ENCODE measurements at regions not wholly inside any gene's neighbourhood (a gene's known extent, or its start where the extent isn't known, plus 50 kb on each side); places are given as distances from the start of the nearest gene placed in this dataset.

DNA sequence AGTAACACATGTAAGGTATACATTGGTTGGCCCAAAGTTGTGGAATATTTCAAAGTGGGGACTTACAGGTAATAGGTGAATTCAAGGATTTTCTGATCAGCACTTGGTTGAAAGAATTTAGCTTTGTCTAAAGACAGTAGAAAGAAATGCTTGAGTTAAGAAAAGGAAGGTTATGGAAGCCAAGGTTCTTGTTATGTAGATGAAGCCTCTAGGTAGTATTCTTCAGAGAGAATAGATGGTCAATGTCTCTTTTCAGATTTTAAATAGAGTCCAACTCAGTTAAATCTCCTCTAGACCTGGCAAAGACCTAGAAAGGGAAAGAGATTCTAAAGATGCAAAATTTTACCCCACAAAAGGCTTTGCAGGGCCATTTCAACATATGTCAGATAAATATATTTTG is 157.4 kb downstream of the ANKRD30B start:
- H3K4me3 Mint-ChIP-seq, result no peak overlapping the region
- no peak for DNase-seq
- CTCF ChIA-PET, result no interaction called here
- H3K9me3 Mint-ChIP-seq, result no peaks in the 10 kb centered on the region
- H3K36me3 Mint-ChIP-seq (ENCODE audit: low read depth), result no peaks in the 10 kb centered on the region
- POLR2A ChIA-PET, result no interaction called here
- no peaks in the 10 kb centered on the region for H3K4me1 Mint-ChIP-seq
- no peaks in the 10 kb centered on the region for H3K27me3 Mint-ChIP-seq
- no peak overlapping the region for H3K27ac Mint-ChIP-seq

DNA sequence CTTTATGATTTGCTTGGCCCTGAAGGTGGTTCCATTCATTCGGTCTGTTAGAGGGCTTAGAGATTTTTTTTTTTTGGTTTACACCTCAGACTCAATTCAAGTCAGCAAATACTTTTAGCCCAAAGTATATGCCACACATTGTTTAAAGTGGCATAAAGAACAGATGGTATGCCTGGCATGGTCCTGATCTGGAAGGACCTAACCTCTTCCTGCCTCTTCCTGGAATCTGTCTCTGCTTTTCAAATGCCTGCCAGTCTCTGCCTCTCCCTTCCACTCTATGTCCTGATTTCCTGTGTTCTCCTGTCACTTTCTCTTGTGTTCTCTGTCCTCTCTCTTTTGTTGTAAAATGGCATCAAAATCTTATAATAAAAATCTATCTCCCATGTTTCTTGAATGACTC is 158.0 kb downstream of the ANKRD30B start:
- Mint-ChIP-seq H3K27ac (no peak overlapping the region), H3K9me3 (no peaks in the 10 kb centered on the region), H3K27me3 (no peaks in the 10 kb centered on the region), H3K4me1 (no peaks in the 10 kb centered on the region), H3K36me3 (ENCODE audit: low read depth) (no peaks in the 10 kb centered on the region), H3K4me3 (no peak overlapping the region)
- CTCF ChIA-PET, result no interaction called here
- DNase-seq, result no peak
- POLR2A ChIA-PET, result no interaction called here

DNA sequence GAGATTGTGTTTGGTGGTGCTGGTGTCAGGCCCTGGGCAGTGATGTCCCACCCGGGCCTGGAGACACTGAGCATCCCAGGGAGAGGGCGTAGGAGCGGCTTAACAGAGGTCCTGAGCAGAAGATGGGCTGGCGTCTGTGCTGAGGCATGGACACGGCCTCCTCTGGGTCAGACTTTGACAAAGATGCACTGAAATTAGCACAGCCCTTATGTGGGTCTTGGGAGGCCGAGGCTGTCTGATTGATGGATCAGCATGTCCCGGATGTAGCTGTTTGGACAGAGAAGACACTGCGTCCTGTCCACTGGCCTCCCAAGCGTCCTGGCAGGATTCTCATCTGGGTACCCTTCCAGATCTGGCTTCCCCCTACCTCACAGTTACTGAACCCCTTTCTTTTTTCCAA is 159.4 kb downstream of the ANKRD30B start:
- DNase-seq, result no peak
- no peaks in the 10 kb centered on the region for H3K36me3 Mint-ChIP-seq (ENCODE audit: low read depth)

DNA sequence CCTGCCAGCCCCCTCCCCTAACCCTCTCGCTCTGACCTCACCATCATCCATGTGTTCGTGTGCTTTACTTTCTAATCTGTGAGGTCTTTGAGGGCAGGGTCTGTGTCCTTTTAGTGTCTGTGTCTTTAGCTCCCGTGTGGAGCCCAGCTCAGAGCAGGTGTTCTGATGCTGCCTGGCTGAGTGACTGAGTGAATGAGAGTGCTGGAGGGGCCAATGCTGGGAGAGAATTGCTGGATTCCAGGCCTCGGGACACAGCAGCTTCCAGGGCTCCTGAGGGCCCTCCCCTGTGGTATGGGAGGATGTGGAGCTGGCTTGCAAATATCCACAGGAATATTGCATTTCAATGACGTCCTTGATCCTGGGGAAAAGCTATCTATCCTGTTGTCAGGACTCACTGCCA is 160.6 kb downstream of the ANKRD30B start:
- no peak for DNase-seq
- CTCF ChIA-PET, result no interaction called here
- no peak overlapping the region for H3K4me3 Mint-ChIP-seq

More for the DNA sequence above, 159.4 kb downstream of the ANKRD30B start:
- Mint-ChIP-seq H3K9me3 (no peaks in the 10 kb centered on the region), H3K27ac (no peak overlapping the region), H3K4me3 (no peak overlapping the region), H3K4me1 (no peaks in the 10 kb centered on the region), H3K27me3 (no peaks in the 10 kb centered on the region)
- ChIA-PET CTCF (no interaction called here), POLR2A (no interaction called here)

DNA sequence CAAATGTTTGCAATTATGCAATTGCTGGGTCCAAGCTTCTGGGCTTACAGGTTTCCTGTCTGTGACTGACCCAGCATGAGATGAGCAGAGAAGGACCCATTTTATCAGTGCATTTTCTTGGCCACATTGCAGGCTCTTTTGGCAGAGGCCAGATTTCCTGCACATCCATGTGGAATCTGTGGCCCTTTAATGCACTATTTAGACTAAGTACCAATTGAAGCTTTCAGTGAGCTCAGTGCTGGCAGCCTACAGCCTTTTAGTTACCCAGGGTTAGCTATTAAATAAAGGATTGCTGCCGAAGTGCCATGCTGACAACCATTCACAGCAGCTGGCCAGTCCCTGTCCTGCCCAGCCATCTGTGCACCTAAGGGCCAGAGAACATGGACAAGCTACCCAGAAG is 165.0 kb downstream of the ANKRD30B start:
- no peaks in the 10 kb centered on the region for H3K36me3 Mint-ChIP-seq (ENCODE audit: low read depth)
- DNase-seq, result no peak
- no peak overlapping the region for H3K4me3 Mint-ChIP-seq
- H3K27ac Mint-ChIP-seq, result no peak overlapping the region
- no peaks in the 10 kb centered on the region for H3K4me1 Mint-ChIP-seq
- CTCF ChIA-PET, result no interaction called here
- POLR2A ChIA-PET, result no interaction called here
- no peaks in the 10 kb centered on the region for H3K27me3 Mint-ChIP-seq
- no peaks in the 10 kb centered on the region for H3K9me3 Mint-ChIP-seq

More for the DNA sequence above, 160.6 kb downstream of the ANKRD30B start:
- Mint-ChIP-seq H3K36me3 (ENCODE audit: low read depth) (no peaks in the 10 kb centered on the region), H3K27me3 (no peaks in the 10 kb centered on the region), H3K4me1 (no peaks in the 10 kb centered on the region), H3K27ac (no peak overlapping the region), H3K9me3 (no peaks in the 10 kb centered on the region)
- POLR2A ChIA-PET, result no interaction called here

DNA sequence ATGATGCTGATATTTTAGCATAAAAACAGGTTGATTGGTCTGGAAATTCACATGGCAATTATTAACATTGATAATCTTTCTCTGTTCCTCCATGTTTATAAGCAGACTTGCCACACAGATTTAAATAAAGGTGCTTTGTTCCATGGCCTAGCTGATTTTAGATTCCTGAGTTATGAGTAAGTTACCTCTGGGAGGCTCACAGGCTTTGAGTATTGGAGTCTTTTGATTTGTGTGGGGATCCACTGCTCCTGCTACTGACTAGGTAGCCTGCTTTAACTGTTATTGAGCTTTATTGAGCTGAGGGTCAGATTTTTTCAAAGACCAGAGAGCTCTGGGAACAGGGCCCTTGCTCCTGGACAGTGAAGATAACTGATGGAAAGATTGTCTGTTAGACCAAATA is 166.1 kb downstream of the ANKRD30B start:
- Mint-ChIP-seq H3K4me1 (no peaks in the 10 kb centered on the region), H3K27me3 (no peaks in the 10 kb centered on the region), H3K27ac (no peak overlapping the region), H3K36me3 (ENCODE audit: low read depth) (no peaks in the 10 kb centered on the region), H3K9me3 (no peaks in the 10 kb centered on the region), H3K4me3 (no peak overlapping the region)
- CTCF ChIA-PET, result no interaction called here
- DNase-seq, result no peak
- POLR2A ChIA-PET, result no interaction called here

DNA sequence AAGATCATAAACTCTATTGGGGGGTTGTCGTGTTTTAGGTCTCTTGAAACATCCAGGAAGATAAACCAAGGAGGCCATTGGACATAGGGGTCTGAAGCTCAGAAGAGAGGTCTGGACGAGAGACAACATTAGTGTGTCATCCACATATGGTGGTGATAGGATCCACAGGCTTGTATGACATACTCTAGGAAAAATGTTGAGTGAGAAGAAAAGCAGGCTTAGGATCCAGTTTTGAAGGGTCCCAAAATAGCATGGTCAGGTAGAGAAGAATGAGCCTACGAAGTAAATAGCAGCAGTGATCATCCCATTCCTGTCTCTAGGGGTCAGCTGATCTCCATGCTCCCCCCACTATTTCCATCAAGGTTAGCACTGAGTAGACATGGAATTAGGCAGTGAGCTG is 166.8 kb downstream of the ANKRD30B start:
- CTCF ChIA-PET, result no interaction called here
- POLR2A ChIA-PET, result no interaction called here
- Mint-ChIP-seq H3K9me3 (no peaks in the 10 kb centered on the region), H3K4me1 (no peaks in the 10 kb centered on the region), H3K27ac (no peak overlapping the region), H3K4me3 (no peak overlapping the region), H3K36me3 (ENCODE audit: low read depth) (no peaks in the 10 kb centered on the region), H3K27me3 (no peaks in the 10 kb centered on the region)
- no peak for DNase-seq

DNA sequence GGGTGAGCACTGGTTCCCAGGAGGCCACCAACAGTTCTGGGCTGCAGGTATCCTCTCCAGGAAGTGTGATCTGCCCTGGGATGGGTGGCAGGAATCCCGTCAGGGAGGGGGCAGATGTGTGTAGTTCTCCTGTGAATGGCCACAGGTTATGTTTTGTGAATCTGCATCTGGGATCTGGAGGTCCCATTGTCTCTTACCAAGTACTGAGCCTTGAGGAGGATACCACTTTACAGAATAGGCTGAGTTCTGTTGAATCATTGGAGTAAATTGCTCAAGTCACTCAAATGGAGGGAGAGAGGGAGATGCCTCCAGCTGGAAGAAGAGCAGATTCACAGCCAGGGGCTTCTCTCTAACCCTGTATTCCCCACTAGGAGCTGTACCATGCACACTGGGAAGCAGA is 168.2 kb downstream of the ANKRD30B start:
- no peaks in the 10 kb centered on the region for H3K4me1 Mint-ChIP-seq
- POLR2A ChIA-PET, result no interaction called here
- CTCF ChIA-PET, result no interaction called here
- no peaks in the 10 kb centered on the region for H3K27me3 Mint-ChIP-seq
- H3K4me3 Mint-ChIP-seq, result no peak overlapping the region
- no peaks in the 10 kb centered on the region for H3K9me3 Mint-ChIP-seq
- H3K36me3 Mint-ChIP-seq (ENCODE audit: low read depth), result no peaks in the 10 kb centered on the region
- DNase-seq, result no peak
- H3K27ac Mint-ChIP-seq, result no peak overlapping the region

DNA sequence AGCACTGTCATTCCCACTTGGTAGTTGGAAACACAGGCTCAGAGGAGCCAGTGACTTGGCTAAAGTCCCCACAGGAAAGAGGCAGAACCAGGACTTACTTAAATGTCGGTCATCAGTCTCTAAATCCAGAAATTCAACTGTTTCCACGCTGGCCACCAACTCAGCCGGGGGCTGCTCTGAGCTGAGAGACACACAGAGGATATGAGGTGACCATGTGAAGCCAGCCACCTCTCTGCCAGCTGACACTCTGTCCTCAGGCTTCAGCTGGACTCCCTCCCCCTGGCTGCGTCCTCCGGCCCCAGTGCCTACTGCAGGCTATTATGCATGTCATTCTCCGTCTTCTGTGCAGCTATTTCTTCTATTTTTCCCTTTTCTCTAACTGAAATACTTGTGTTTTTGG is 168.9 kb downstream of the ANKRD30B start:
- POLR2A ChIA-PET, result no interaction called here
- Mint-ChIP-seq H3K4me3 (no peak overlapping the region), H3K9me3 (no peaks in the 10 kb centered on the region), H3K27me3 (no peaks in the 10 kb centered on the region), H3K36me3 (ENCODE audit: low read depth) (no peaks in the 10 kb centered on the region), H3K4me1 (no peaks in the 10 kb centered on the region), H3K27ac (no peak overlapping the region)
- CTCF ChIA-PET, result no interaction called here
- no peak for DNase-seq

DNA sequence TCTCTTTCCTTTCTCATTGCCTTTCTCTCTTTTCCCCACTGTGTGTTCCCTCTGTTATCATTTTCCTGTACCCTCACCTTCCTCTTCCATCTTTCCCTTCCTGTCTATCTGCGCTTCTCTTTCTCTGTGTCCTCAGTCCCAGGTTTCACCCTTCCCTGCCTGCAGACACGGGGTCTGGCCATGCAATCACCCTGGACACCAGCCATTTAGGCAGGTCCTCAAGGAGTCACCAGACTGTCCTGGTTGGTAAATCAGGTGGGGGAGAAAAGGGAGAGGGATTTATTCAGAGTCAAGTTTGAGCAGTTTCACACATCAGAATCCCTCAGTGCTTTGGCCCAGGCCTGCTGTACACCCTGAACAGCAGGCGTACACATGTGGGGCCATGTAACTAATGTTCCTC is 169.3 kb downstream of the ANKRD30B start:
- Mint-ChIP-seq H3K27ac (no peak overlapping the region), H3K9me3 (no peaks in the 10 kb centered on the region), H3K27me3 (no peaks in the 10 kb centered on the region), H3K36me3 (ENCODE audit: low read depth) (no peaks in the 10 kb centered on the region), H3K4me3 (no peak overlapping the region), H3K4me1 (no peaks in the 10 kb centered on the region)
- no peak for DNase-seq
- ChIA-PET POLR2A (no interaction called here), CTCF (no interaction called here)

DNA sequence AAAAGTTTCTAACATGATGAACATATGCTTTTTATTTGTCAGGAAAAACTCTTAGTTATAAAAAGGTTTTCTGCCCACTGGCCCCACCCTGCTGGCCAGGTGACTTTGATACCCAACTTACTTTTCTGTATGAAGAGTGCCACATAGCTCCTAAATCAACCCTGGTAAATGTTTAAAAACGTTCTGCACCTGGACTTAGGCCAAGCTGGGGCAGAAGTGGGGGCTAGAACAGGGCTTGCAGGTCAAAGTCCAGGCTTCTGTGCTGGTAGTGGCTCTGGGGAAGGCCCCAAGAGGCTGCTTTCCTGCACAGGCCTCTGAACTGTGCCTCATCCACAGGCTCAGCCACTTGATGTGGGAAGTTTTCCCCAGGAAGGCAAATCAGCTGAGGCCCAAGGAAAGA is 171.7 kb downstream of the ANKRD30B start:
- H3K4me1 Mint-ChIP-seq, result no peaks in the 10 kb centered on the region
- DNase-seq, result no peak
- H3K36me3 Mint-ChIP-seq (ENCODE audit: low read depth), result no peaks in the 10 kb centered on the region
- ChIA-PET POLR2A (no interaction called here), CTCF (no interaction called here)
- H3K9me3 Mint-ChIP-seq, result no peaks in the 10 kb centered on the region
- H3K4me3 Mint-ChIP-seq, result no peak overlapping the region
- no peaks in the 10 kb centered on the region for H3K27me3 Mint-ChIP-seq
- no peak overlapping the region for H3K27ac Mint-ChIP-seq

DNA sequence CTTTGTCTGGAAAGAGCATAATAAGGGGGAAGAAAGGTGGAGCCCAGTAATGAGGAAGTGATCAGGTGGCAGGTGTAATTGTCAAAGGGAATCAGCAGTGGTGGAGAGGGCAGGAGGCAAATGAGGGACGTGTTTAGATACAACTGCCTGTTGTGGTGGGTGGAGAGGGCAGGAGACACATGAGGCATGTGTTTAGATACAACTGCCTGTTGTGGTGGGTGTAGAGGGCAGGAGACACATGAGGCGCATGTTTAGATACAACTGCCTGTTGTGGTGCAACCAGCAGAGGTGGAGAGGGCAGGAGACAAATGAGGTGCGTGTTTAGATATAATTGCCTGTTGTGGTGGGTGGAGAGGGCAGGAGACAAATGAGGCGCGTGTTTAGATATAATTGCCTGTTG is 173.1 kb downstream of the ANKRD30B start:
- Mint-ChIP-seq H3K9me3 (no peaks in the 10 kb centered on the region), H3K27ac (no peak overlapping the region)

DNA sequence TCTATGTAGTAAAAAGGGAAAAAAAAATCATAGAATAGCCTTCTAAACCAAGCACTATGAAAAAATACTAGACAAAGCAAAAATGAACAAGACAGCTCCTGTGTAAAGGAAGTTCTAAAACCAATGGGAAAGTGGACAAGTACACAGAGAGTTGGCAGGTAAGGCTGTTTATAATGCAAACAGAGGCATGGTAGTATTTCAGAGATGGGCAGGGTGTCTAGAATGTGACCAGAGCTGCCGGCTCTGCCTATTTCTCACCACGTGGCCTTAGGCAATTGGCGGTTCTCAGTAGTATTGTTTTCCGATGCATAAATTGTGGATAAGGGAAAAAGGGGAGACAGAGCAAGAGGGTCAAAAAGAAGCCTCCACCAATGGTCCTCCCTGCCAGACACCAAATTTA is 173.6 kb downstream of the ANKRD30B start:
- ChIA-PET POLR2A (no interaction called here), CTCF (no interaction called here)
- H3K9me3 Mint-ChIP-seq, result no peaks in the 10 kb centered on the region
- no peak for DNase-seq
- no peaks in the 10 kb centered on the region for H3K36me3 Mint-ChIP-seq (ENCODE audit: low read depth)
- H3K4me3 Mint-ChIP-seq, result no peak overlapping the region
- H3K27me3 Mint-ChIP-seq, result no peaks in the 10 kb centered on the region
- H3K27ac Mint-ChIP-seq, result no peak overlapping the region
- H3K4me1 Mint-ChIP-seq, result no peaks in the 10 kb centered on the region

More for the DNA sequence above, 173.1 kb downstream of the ANKRD30B start:
- no peaks in the 10 kb centered on the region for H3K36me3 Mint-ChIP-seq (ENCODE audit: low read depth)
- no peaks in the 10 kb centered on the region for H3K4me1 Mint-ChIP-seq
- ChIA-PET POLR2A (no interaction called here), CTCF (no interaction called here)
- no peak for DNase-seq
- no peaks in the 10 kb centered on the region for H3K27me3 Mint-ChIP-seq
- no peak overlapping the region for H3K4me3 Mint-ChIP-seq

DNA sequence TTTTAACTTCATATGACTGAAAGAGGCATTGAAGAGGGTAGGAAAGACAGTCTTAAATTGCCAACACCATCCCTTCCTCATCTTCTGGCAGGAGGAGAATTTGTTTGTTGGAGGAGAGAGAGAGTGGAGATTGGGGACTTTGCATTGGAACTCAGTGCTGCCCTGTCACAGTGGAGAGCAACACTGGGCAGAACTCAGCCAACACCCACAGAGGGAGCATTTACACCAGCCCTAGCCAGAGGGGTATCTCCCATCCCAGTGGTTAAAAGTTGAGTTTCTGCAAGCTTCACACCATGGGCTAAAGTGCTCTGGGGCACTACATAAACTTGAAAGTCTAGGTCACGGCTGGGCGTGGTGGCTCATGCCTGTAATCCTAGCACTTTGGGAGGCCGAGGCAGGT is 174.1 kb downstream of the ANKRD30B start:
- ChIA-PET POLR2A (no interaction called here), CTCF (no interaction called here)
- Mint-ChIP-seq H3K27ac (no peak overlapping the region), H3K4me1 (no peaks in the 10 kb centered on the region), H3K9me3 (no peaks in the 10 kb centered on the region), H3K27me3 (no peaks in the 10 kb centered on the region), H3K4me3 (no peak overlapping the region), H3K36me3 (ENCODE audit: low read depth) (no peaks in the 10 kb centered on the region)
- no peak for DNase-seq

DNA sequence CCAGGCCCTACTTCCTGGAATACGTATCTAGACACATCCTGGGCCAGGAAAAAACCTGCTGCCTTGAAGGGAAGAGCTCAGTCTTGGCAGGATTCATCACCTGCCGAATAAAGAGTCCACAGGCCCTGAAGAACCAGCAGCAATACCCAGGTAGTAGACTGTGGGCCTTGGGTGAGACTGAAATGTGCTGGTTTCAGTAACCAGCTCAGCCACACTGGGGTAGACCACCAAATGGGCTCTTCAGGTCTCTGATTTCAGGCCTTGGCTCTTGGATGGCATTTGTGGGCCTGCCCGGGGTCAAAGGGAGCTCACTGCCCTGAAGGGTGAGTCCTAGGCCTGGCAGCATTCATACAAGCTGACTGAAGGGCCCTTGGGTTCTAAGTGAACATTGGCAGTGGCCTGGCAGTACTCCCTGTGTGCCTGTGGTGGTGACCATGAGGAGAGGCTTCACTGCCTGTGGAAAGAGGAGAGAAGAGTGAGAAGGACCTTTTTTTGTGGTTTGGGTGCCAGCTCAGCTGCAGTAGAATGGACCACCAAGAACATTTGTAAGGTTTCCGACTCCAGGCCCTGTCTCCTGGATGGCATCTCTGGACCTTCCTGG is 175.1 kb downstream of the ANKRD30B start:
- POLR2A ChIA-PET, result no interaction called here
- H3K27ac Mint-ChIP-seq, result no peak overlapping the region
- no peaks in the 10 kb centered on the region for H3K4me1 Mint-ChIP-seq
- H3K9me3 Mint-ChIP-seq, result no peaks in the 10 kb centered on the region
- CTCF ChIA-PET, result no interaction called here
- no peak overlapping the region for H3K4me3 Mint-ChIP-seq
- H3K36me3 Mint-ChIP-seq (ENCODE audit: low read depth), result no peaks in the 10 kb centered on the region
- no peak for DNase-seq
- no peaks in the 10 kb centered on the region for H3K27me3 Mint-ChIP-seq

Measured in activated CD4-positive, alpha-beta T cell treated with anti-CD3 and anti-CD28 coated beads, Interleukin-2, amount 10 ng/mL, durations not matched to agents 7 days and 5 days (primary cell).